Nephron progenitor cell (in vitro differentiated cells): ENCODE measurements at regions not wholly inside any gene's neighbourhood (a gene's known extent, or its start where the extent isn't known, plus 50 kb on each side); places are given as distances from the start of the nearest gene placed in this dataset.

Experiments
- DNase-seq: peaks from one replicate; pipeline ENCODE4 v3.0.0; 2021
- H3K27ac Mint-ChIP-seq: 2 replicates; pipeline ENCODE4 v1.8.0; 2021; ENCODE audit warnings: mild to moderate bottlenecking, moderate library complexity, mixed read lengths
- H3K27me3 Mint-ChIP-seq: 2 replicates; pipeline ENCODE4 v1.8.0; 2021; ENCODE audit warnings: mild to moderate bottlenecking, low read depth, mixed read lengths; ENCODE audit not compliant: poor library complexity
- H3K36me3 Mint-ChIP-seq: 2 replicates; pipeline ENCODE4 v1.8.0; 2021; ENCODE audit warnings: low read depth, mixed read lengths
- H3K4me1 Mint-ChIP-seq: 2 replicates; pipeline ENCODE4 v1.8.0; 2021; ENCODE audit warnings: mixed read lengths
- H3K4me3 Mint-ChIP-seq: 2 replicates; pipeline ENCODE4 v1.8.0; 2021; ENCODE audit warnings: mild to moderate bottlenecking, moderate library complexity, mixed read lengths
- H3K9me3 Mint-ChIP-seq: 2 replicates; pipeline ENCODE4 v1.8.0; 2021; ENCODE audit warnings: mild to moderate bottlenecking, moderate library complexity, mixed read lengths
- CTCF ChIP-seq: fragments of 200-600 bp; sonication (generic); IDR thresholded peaks from 2 replicates; pipeline ENCODE4 v1.5.0; 2021; ENCODE audit warnings: antibody characterized with exemption

GRCh38 chr5:115736004-115736689 lies 80.3 kb downstream of the CDO1 start:
- Mint-ChIP-seq H3K4me3 (no peak overlapping the region), H3K27me3 (peaks cover 6% of the 10 kb centered on the region), H3K4me1 (peaks cover 17% of the 10 kb centered on the region), H3K9me3 (peaks cover 13% of the 10 kb centered on the region), H3K27ac (no peak overlapping the region), H3K36me3 (no peaks in the 10 kb centered on the region)
- TF ChIP-seq CTCF: no peak
- DNase-seq: no peak

- H3K36me3 Mint-ChIP-seq: no peaks in the 10 kb centered on the region
- H3K27me3 Mint-ChIP-seq: peaks cover 6% of the 10 kb centered on the region
- H3K27ac Mint-ChIP-seq: no peak overlapping the region
- TF ChIP-seq CTCF: no peak
- H3K4me3 Mint-ChIP-seq: no peak overlapping the region
- peaks cover 17% of the 10 kb centered on the region for H3K4me1 Mint-ChIP-seq
- H3K9me3 Mint-ChIP-seq: peaks cover 6% of the 10 kb centered on the region
- no peak for DNase-seq
Observed at GRCh38 chr5:115735108-115735998, 81.1 kb downstream of the CDO1 start.

- H3K4me3 Mint-ChIP-seq: no peak overlapping the region
- H3K27me3 Mint-ChIP-seq: peaks cover 4% of the 10 kb centered on the region
- H3K36me3 Mint-ChIP-seq: no peaks in the 10 kb centered on the region
- DNase-seq: no peak
- no peak for TF ChIP-seq CTCF
- H3K27ac Mint-ChIP-seq: peak overlapping the region; percentile 91
- peaks cover 12% of the 10 kb centered on the region for H3K9me3 Mint-ChIP-seq
- peaks cover 17% of the 10 kb centered on the region for H3K4me1 Mint-ChIP-seq
Observed at GRCh38 chr5:115733607-115734006, 82.9 kb downstream of the CDO1 start.

GRCh38 chr5:115732026-115732425 lies 84.4 kb downstream of the CDO1 start:
- TF ChIP-seq CTCF: no peak
- H3K4me3 Mint-ChIP-seq: no peak overlapping the region
- H3K36me3 Mint-ChIP-seq: no peaks in the 10 kb centered on the region
- no peak overlapping the region for H3K27ac Mint-ChIP-seq
- DNase-seq: no peak
- H3K4me1 Mint-ChIP-seq: peaks cover 17% of the 10 kb centered on the region
- H3K27me3 Mint-ChIP-seq: peaks cover 4% of the 10 kb centered on the region
- peaks cover 12% of the 10 kb centered on the region for H3K9me3 Mint-ChIP-seq

GRCh38 chr5:115725522-115725921 lies 90.9 kb downstream of the CDO1 start:
- Mint-ChIP-seq H3K4me3 (no peak overlapping the region), H3K27me3 (peaks cover 5% of the 10 kb centered on the region), H3K4me1 (no peaks in the 10 kb centered on the region), H3K27ac (no peak overlapping the region), H3K36me3 (no peaks in the 10 kb centered on the region), H3K9me3 (peaks cover 16% of the 10 kb centered on the region)
- no peak for TF ChIP-seq CTCF
- DNase-seq: no peak
